ENCODE measurements at regions not wholly inside any gene's neighbourhood (a gene's known extent, or its start where the extent isn't known, plus 50 kb on each side); places are given as distances from the start of the nearest gene placed in this dataset.

DNA sequence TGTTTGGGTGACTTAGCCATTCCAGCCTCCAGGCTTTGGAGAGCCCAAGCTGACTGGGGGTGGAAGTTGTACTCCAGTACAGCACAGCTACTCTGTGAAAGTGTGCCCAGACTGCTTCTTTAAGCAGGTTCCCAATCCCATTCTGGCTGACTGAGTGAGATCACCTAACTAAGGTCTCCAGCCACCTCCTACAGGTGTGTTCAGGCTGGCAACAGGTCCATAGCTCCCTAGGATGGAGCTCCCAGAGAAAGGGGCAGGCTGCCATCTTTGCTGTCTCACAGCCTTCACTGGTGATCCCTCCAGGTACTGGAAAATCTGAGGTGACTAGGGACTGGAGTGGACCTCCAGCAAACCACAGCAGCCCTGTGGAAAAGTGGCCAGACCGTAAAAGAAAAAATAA lies 445.3 kb upstream of the KCNMB2 start (continued):
- TF ChIP-seq, protein P1, sequence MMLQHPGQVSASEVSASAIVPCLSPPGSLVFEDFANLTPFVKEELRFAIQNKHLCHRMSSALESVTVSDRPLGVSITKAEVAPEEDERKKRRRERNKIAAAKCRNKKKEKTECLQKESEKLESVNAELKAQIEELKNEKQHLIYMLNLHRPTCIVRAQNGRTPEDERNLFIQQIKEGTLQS (IDR thresholded peaks at IDR 0.05; ENCODE audit: insufficient read depth, low read depth, low read length) = no peak
- TF ChIP-seq EGR1 (IDR thresholded peaks at IDR 0.05; ENCODE audit: borderline replicate concordance, low read depth, low read length) (no peak), SIX5 (IDR thresholded peaks at IDR 0.05; ENCODE audit: low read depth, low read length) (no peak), CHD1 (IDR thresholded peaks at IDR 0.05; ENCODE audit: low read depth, low read length) (no peak)
